Common myeloid progenitor, CD34-positive (primary cell): ENCODE measurements at regions not wholly inside any gene's neighbourhood (a gene's known extent, or its start where the extent isn't known, plus 50 kb on each side); places are given as distances from the start of the nearest gene placed in this dataset.
"Not testable (repeated sequence)": the region's sequence is repeated elsewhere in the genome, so short reads cannot be mapped to it uniquely, and the experiment has no call there.

ENCODE experiments used
- CTCF ChIA-PET: fragments of 350-600 bp; sonication (Branson Sonifier 250); formaldehyde crosslinking; loops from one replicate; lab custom pipeline; 2021; ENCODE audit warnings: antibody characterized with exemption; lab: Charles Lee
- POLR2A ChIA-PET: fragments of 350-600 bp; sonication (Branson Sonifier 250); formaldehyde crosslinking; loops from one replicate; lab custom pipeline; 2021; ENCODE audit warnings: antibody characterized with exemption; lab: Charles Lee
- DNase-seq, 3 donors: peaks; one replicate each; pipeline versions ENCODE4 v3.0.0 to v3.0.0-alpha.2; 2013
- H3K27ac ChIP-seq, 2 experiments: 1 replicate in 1 of 2; 2 replicates in 1 of 2; pipeline ENCODE4 v1.7.0; 2013; ENCODE audit warnings: inconsistent platforms in 2 of 2, low read length in 2 of 2, mild to moderate bottlenecking in 2 of 2, low read depth in 1 of 2, moderate library complexity in 1 of 2; ENCODE audit not compliant: severe bottlenecking in 2 of 2, insufficient read depth in 1 of 2, poor library complexity in 1 of 2
- H3K27me3 ChIP-seq, 5 experiments: replicated peaks in 2 of 5; 1 replicate in 3 of 5; 2 replicates in 2 of 5; pipeline versions ENCODE4 v1.6.1 to v1.7.0; 2013; ENCODE audit warnings: low read length in 4 of 5, mild to moderate bottlenecking in 2 of 5, moderate library complexity in 2 of 5, inconsistent platforms in 1 of 5; ENCODE audit not compliant: insufficient read depth in 5 of 5, control insufficient read depth in 4 of 5
- H3K36me3 ChIP-seq, 4 experiments: 1 replicate in 2 of 4; 2 replicates in 2 of 4; pipeline versions ENCODE4 v1.6.1 to v1.7.0; 2013; ENCODE audit warnings: low read length in 3 of 4, control low read depth in 1 of 4, mild to moderate bottlenecking in 1 of 4; ENCODE audit not compliant: control insufficient read depth in 4 of 4, insufficient read depth in 4 of 4
- H3K4me1 ChIP-seq, 4 experiments: 1 replicate in 3 of 4; 2 replicates in 1 of 4; pipeline versions ENCODE4 v1.6.1 to v1.7.1; 2013; ENCODE audit warnings: low read length in 3 of 4, mild to moderate bottlenecking in 3 of 4, control low read depth in 1 of 4, inconsistent platforms in 1 of 4, moderate library complexity in 1 of 4; ENCODE audit not compliant: control insufficient read depth in 4 of 4, insufficient read depth in 4 of 4; ENCODE audit errors: control extremely low read depth in 1 of 4
- H3K4me3 ChIP-seq, 7 experiments: 1 replicate in 4 of 7; 2 replicates in 3 of 7; pipeline versions ENCODE4 v1.5.1 to v1.7.0; 2013; ENCODE audit warnings: mild to moderate bottlenecking in 7 of 7, low read length in 6 of 7, moderate library complexity in 6 of 7, inconsistent platforms in 2 of 7, low read depth in 2 of 7, control low read depth in 1 of 7; ENCODE audit not compliant: insufficient read depth in 4 of 7, control insufficient read depth in 1 of 7; ENCODE audit errors: extremely low read depth in 1 of 7
- H3K9me3 ChIP-seq, 5 experiments: 1 replicate in 4 of 5; 2 replicates in 1 of 5; pipeline versions ENCODE4 v1.6.1 to v1.7.1; 2013; ENCODE audit warnings: low read length in 4 of 5, mild to moderate bottlenecking in 2 of 5, inconsistent platforms in 1 of 5, low read depth in 1 of 5, moderate library complexity in 1 of 5; ENCODE audit not compliant: control insufficient read depth in 4 of 5, insufficient read depth in 2 of 5; ENCODE audit errors: control extremely low read depth in 1 of 5
- WGBS: methylation state at CpG from one replicate; pipeline ENCODE4 v1.1.5; 2013; ENCODE audit not compliant: insufficient coverage; 5-methylcytosine and 5-hydroxymethylcytosine counted together

DNA sequence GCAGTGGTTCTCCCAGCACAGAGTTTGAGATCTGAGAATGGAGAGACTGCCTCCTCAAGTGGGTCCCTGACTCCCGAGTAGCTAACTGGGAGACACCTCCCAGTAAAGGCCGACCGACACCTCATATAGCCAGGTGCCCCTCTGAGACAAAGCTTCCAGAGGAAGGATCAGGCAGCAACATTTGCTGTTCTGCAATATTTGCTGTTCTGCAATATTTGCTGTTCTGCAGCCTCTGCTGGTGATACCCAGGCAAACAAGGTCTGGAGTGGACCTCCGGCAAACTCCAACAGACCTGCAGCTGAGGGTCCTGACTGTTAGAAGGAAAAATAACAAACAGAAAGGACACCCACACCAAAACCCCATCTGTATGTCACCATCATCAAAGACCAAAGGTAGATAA, 560.2 kb downstream of the SOX5 start:
- H3K36me3 ChIP-seq, POLR2A ChIA-PET, H3K9me3 ChIP-seq, CTCF ChIA-PET, H3K27ac ChIP-seq, H3K27me3 ChIP-seq, DNase-seq, H3K4me1 ChIP-seq, H3K4me3 ChIP-seq: not testable (repeated sequence)
- 96% methylated on average over 3 of the region's 4 CpGs for WGBS

DNA sequence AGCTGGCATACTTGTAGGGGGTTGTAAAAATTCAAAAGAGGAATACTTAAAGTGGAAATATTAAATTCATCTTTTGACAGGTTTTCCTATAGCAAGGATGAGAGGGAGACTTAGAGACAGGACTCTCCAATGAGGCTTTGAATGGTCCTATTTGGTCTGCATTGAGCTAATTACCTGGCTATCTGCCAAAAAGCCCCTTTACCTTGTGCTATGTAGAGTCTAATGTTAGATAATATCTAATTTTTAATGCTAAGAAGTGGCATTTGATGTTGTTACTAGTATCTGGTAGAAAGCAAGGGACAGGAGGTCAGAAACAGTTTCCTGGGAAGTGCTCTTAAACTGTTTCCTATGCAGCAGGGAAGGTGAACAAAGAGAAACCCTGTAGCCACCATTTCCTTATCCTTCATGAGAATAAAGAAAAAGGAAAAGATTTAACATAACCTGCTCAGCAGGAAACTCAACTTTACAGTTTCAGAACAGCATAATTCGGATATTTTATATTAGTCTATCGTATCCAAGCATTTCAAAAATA, 550.0 kb downstream of the SOX5 start:
- H3K9me3 ChIP-seq: no peaks in the 10 kb centered on the region
- no peak overlapping the region for H3K27ac ChIP-seq
- ChIA-PET CTCF (no interaction called here), POLR2A (no interaction called here)
- H3K4me1 ChIP-seq: no peaks in the 10 kb centered on the region
- no peaks in the 10 kb centered on the region for H3K36me3 ChIP-seq
- H3K27me3 ChIP-seq: no peaks in the 10 kb centered on the region
- H3K4me3 ChIP-seq: no peak overlapping the region
- no CpG with 5 or more reads among the region's 2 CpGs for WGBS
- DNase-seq: no peak

DNA sequence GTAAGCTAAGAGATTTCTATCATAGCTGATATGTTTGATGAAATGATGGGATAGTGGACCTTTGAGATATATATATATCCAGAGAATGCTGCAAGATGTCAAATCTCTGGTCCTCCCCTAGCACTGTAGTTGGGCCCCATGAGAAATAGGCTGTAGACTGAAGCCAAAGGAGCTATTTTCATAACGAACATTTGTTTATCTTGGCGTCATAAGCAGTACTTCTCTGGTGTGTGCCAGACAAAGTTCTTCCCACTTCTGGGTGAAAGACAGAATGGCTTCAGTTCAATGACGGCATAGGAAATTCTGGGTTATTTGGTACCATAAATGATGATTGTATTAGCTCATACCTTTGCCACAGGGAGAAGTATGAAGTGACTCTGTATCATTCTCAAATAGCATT, 534.3 kb downstream of the SOX5 start:
- Histone ChIP-seq H3K27ac (no peak overlapping the region), H3K4me3 (no peak overlapping the region), H3K4me1 (no peaks in the 10 kb centered on the region), H3K27me3 (no peaks in the 10 kb centered on the region), H3K36me3 (no peaks in the 10 kb centered on the region), H3K9me3 (peaks cover 0 to 2% (median 0%) of the 10 kb centered on the region in 5 experiments)
- POLR2A ChIA-PET: no interaction called here
- WGBS: 96% methylated on average over 3 of the region's 3 CpGs
- CTCF ChIA-PET: no interaction called here
- no peak for DNase-seq

DNA sequence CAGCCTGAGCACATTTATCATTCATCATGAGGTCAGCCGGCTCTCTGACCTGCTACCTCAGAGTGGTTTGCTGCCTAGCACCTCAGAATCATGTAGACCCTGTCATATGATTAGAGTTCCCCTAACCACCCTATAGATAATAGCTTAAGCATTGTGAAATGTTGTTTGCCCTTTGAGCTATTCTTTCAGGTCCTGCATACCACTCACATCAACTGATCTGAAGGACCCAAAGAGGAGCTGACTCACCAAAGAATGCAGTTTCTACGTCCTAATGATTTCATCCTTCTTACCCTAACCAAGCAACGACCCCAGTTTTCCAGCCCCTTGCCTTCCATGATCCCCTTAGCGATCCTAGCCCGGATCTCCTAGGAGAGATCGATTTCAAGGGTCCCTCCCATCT, 527.9 kb downstream of the SOX5 start:
- Histone ChIP-seq H3K27me3 (no peaks in the 10 kb centered on the region), H3K27ac (no peak overlapping the region), H3K4me3 (no peak overlapping the region), H3K4me1 (no peaks in the 10 kb centered on the region), H3K36me3 (no peaks in the 10 kb centered on the region), H3K9me3 (no peaks in the 10 kb centered on the region)
- CTCF ChIA-PET: no interaction called here
- 67% methylated on average over 5 of the region's 6 CpGs for WGBS
- POLR2A ChIA-PET: no interaction called here
- no peak for DNase-seq

DNA sequence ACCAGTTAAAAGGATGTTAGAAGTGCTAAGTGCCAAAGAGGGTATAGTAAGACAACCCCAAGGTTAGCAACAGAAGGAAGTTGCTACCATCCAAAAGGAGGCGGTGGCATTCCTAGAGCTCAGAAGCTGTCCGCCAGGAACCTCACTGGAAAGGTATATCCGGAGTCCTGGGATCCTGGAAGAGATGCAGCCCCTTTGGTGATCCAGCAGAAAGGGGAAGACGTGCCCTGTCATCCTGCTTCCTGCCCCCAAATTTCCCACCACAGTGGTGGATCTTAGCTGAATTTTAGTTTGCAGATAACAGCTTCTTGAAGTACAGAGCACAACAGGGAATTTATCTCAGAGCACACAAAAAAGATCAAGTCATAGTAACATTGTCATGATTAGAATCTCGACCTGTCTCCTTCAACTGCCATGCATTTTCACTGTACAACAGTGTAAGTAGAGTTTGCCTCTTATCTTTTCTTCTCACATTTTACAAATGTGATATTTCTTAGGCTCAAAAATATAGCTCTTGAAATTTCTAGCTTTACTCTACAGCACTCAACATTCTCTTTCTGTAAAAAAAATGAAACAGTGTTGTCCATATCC, 526.3 kb downstream of the SOX5 start:
- ChIA-PET CTCF (no interaction called here), POLR2A (no interaction called here)
- no peaks in the 10 kb centered on the region for H3K4me1 ChIP-seq
- no peaks in the 10 kb centered on the region for H3K9me3 ChIP-seq
- WGBS: 87% methylated on average over 4 of the region's 5 CpGs
- DNase-seq: no peak
- H3K27me3 ChIP-seq: no peaks in the 10 kb centered on the region
- H3K27ac ChIP-seq: peak overlapping the region in 1 of 2 experiments; percentile 46
- no peak overlapping the region for H3K4me3 ChIP-seq
- no peaks in the 10 kb centered on the region for H3K36me3 ChIP-seq

DNA sequence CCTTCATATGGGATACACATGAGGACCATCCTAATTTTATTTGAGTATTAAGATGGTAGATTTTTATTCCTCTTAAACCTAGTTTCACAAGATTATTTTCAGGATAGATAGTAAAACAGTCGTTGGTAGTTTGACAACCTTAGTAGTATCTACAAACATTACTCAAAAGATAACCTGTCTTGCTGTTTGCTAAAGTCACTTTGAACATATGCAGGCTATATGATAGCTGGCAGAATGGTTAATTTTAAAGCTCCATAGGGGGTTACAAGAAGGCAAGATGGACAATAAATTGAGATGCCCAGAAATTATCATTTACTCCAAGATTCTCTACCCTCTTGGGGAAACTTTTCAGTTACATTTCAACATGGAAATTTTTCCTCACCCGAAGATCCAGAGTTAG, 525.7 kb downstream of the SOX5 start:
- no peaks in the 10 kb centered on the region for H3K9me3 ChIP-seq
- ChIA-PET CTCF (no interaction called here), POLR2A (no interaction called here)
- no CpG with 5 or more reads among the region's 2 CpGs for WGBS
- no peak overlapping the region for H3K4me3 ChIP-seq
- H3K27me3 ChIP-seq: no peaks in the 10 kb centered on the region
- DNase-seq: no peak
- H3K4me1 ChIP-seq: no peaks in the 10 kb centered on the region
- H3K27ac ChIP-seq: peak overlapping the region in 1 of 2 experiments; percentile 41
- no peaks in the 10 kb centered on the region for H3K36me3 ChIP-seq

DNA sequence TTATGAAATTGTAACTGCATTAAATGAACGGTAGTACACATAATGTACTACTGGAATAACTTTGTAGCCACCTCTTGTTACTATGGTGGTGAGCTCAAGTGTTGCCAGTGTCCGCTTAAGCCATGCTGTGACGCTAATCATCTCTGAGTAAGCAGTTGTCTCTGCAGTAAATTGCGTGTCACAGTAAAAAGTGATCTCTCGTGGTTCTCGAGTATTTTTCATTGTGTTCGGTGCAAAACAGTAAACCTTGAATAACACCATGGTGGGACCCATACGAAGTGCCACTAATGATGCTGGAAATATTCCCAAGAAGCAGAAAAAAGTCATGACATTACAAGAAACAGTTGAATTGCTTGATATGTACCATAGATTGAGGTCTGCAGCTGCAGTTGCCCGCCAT, 524.8 kb downstream of the SOX5 start:
- POLR2A ChIA-PET: no interaction called here
- no peak for DNase-seq
- H3K4me3 ChIP-seq: no peak overlapping the region
- H3K27me3 ChIP-seq: no peaks in the 10 kb centered on the region
- CTCF ChIA-PET: no interaction called here
- no peaks in the 10 kb centered on the region for H3K4me1 ChIP-seq
- H3K27ac ChIP-seq: peak overlapping the region in 1 of 2 experiments; percentile 41
- 97% methylated on average over 7 of the region's 9 CpGs for WGBS
- no peaks in the 10 kb centered on the region for H3K36me3 ChIP-seq
- no peaks in the 10 kb centered on the region for H3K9me3 ChIP-seq
